ENCODE measurements at regions not wholly inside any gene's neighbourhood (a gene's known extent, or its start where the extent isn't known, plus 50 kb on each side); places are given as distances from the start of the nearest gene placed in this dataset.
"Not testable (repeated sequence)": the region's sequence is repeated elsewhere in the genome, so short reads cannot be mapped to it uniquely, and the experiment has no call there.

DNA sequence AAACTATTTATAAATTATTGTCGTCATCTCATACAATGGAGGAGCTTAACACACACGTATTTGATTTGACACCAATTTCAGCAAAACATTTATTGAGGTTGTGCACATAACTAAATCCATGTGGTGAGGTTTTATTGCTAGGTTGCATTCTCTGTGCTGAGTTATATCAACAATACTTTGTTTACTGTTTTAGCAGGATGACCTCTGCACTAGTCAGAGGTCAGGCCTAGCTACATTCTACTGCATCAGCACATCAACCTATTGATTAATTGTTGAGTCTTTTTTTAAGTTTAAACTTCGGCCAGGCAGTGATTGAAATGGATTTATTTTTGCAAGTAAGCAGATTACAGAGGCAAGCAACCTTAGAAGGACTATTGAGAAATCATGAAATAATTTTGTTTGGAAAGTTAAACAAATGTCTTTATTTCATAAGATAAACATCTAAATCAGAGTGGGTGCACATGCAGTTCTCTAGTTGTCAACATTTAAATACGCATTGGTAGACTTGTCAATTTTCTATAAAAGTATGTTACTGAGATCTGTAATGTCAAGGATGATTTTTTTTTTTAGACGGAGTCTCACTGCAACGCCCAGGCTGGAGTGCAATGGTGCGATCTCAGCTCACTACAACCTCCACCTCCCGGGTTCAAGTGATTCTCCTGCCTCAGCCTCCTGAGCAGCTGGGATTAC is 75.2 kb upstream of the CD28 start:
- DNase-seq, result no peak

DNA sequence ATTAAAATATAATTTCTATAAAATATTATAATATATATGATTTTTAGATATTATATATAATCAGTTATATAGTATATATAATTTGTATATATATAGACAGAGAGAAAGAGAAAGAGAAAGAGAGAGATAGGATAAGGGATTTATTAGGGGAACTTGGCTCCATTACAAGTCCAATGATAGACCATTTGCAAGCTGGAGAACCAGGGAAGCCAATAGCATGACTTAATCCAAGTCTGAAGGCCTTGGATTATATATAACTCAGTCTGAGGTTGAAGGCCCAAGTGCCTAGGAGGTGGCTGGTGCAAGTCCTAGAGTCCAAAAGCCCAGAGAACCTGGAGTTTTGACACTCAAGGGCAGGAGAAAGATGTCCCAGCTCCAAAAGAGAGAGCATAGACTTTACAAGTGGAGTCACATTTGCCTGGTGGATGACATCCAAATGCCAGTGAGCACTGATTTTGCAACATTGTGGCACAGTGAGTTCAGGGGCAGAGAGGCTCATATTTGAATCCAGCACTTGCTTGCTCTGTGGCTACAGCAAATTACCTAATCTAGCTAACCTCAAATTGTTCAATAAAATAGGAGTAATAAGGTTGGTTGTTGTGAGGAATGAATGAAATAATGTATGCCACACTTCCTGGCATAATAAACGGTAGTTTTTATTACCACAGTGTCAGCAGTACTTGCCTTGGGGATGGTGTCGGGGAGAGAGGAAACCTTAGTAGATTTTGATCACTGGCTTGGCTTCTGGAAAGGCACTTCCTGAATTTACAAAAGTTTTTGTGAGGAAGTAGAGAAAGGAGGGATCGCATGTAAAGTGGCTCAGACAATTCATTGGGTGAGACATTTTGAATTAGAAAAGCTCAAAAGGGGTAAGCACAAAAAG is 69.6 kb upstream of the CD28 start:
- DNase-seq, result no peak

DNA sequence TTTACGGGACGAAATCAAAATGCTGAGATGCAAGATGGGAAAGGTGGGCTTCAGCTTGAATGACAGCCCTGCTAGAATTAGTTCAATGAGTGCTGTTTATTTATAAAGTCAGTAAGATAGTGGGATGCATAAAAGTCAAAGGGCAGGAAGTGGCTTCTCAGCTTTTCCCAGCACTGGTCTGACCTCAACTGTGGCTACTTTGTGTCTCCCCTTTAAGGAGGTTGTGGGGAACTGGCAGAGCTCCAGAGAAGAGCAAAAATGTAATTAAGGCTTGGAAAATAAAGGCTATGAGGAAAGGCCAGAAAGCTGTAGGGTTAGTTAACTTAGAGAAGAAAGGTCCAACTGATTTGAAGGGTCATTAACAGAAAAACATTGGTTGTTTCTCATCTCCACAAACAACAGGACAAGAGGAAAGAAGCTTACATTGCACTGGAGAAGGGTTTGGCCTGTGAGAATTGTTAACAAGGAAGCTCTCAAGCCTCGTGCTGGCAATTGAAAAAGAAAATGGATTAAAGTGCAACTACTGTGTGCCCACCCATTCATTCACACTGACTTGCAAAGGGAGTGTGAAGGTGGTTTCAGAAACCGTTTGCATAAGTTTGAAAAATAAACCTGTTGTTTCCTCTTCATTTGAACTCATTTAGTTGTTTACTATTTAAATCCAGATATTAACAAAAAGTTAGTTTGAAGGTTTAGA is 68.8 kb upstream of the CD28 start:
- DNase-seq, result no peak

DNA sequence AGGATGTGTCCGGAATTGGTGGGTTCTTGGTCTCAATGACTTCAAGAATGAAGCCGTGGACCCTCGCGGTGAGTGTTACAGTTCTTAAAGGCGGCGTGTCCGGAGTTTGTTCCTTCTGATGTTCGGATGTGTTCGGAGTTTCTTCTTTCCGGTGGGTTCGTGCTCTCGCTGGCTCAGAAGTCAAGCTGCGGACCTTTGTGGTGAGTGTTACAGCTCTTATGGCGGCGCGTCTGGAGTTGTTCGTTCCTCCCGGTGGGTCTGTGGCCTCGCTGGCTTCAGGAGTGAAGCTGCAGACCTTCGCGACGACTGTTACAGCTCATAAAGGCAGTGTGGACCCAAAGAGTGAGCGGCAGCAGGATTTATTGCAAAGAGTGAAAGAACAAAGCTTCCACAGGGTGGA is 64.6 kb upstream of the CD28 start:
- DNase-seq, result not testable (repeated sequence)

DNA sequence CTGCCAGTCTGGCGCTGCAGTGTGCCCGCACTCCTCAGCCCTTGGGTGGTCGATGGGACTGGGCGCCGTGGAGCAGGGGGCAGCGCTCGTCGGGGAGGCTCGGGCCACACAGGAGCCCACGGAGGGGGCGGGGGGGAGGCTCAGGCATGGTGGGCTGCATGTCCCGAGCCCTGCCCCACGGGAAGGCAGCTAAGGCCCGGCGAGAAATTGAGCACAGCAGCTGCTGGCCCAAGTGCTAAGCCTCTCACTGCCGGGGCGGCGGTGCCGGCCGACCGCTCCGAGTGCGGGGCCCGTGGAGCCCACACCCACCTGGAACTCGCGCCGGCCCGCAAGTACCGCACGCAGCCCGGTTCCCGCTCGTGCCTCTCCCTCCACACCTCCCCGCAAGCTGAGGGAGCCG is 63.6 kb upstream of the CD28 start:
- not testable (repeated sequence) for DNase-seq

DNA sequence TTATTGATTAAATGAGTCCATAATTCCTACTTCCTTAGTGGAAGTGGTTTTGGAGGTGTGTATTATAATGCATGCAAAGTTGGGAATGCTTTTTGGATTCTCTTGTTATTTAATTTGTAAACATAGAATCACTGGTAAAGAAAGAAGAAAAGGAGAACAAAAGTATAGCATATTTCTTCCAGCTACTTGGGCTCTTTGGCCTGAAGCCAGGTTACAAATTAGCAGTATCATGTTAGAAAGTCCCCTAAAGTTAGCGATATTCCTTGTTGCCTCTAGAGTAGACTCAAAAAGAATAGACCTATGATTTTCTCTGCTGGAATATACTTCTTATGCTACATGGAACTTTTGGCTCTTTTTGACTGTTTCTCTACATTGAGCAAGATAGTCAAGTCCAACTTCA is 60.6 kb upstream of the CD28 start:
- DNase-seq, result no peak

DNA sequence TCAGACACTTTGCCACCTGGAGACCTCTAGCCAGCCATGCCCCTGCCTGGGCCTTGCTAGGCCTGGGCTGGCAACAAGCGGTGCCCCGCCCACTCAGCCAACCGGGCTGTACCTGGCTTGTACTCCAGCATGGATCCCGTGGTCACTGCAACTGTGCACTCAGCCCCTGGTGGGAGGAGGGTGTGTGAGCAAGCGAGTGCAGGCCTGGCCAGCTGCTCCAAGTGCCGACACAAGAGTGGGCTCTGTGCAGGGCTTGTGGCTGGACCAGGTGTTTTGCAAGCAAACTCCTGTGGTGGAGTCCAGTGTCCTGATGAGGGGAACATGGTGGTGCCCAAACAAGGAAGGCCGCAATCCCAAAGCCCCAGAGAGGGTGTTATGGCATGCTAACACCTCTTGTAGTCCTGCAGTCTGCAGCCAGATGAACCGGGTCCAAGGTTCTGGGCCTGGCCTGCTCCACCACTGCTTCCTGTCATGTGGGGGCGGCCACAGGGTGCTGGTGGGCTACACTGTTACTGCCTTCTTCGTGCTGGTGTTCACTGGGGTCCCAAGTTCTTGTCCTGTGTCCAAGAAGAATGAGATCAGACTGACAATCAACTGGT is 60.1 kb upstream of the CD28 start:
- DNase-seq, result no peak

DNA sequence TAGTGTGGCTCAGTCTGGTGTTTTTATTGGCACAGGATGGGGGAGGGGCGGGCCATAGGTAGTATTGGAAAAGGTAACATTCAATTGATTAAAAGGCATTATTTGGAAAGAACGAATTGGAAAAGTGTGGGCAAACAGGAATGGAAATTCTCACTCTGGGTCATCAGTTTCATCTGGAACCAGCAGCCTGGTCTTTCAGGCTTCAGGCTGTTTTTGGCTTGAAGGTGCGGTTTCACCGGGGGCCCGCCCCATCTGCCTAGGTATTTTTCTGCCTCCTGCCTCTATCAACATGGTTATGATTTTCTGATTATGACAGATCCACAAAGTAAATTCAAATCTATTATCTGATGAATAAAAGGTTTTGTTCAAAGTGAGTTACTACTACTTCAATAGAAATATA is 59.5 kb upstream of the CD28 start:
- no peak for DNase-seq

DNA sequence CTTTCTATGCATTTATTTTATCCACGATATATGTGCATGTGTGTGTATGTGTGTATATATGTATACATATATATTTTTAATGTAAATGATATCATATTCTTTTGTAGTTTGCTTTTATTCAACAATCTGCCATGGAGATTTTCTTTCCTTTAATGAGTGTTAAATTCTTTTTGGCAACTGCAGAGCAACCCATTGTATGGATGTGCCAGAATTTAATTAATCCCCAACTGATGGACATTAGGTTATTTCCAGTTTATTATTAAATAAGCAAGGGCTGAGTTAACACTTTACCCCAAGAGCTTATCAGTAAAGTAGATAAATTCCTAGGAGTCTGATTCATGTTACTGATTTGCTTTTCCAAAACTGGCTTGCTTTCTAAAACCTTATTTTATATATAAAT is 58.9 kb upstream of the CD28 start:
- no peak for DNase-seq

DNA sequence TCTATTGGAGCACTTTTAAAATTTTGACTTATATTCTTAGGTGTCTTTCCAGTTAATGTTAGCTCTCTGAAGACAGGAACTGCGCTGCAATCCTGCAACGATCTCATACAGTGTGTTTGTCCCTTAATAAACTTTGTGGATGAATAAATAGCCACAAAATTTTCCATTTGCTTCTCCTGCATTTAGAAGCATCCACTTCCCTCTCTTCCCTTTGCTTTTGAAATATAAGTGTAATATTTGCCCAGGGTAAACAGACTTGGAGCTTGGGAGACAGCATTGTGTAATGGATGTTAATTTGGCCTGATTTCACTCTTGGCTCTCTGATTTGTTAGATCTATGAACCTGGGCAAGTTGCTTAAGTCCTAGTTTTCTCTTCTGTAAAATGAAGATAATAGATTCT is 58.2 kb upstream of the CD28 start:
- DNase-seq, result no peak

DNA sequence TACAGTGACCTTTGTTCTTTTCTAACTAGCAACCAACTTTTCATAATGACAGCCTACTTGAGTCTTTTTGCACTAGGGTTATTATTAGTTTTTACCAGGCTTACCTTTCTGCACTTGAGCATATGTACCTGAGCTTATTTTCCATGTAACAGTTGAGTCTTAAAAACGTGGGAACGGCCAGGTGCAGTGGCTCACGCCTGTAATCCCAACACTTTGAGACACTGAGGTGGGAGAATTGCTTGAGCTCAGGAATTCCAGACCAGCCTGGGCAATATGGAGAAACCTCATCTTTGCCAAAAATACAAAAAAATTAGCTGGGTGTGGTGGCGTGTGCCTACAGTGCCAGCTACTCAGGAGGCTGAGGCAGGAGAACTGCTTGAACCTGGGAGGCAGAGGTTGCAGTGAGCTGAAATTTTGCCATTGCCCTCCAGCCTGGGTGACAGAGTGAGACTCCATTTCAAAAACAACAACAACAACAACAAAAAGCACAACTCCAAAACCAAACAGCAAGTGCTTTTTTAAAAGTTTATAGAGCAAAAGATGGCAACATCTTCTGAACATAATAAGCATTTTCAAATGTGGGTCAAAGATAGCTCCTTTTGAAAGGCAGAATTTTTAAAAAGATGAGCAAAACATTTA is 57.1 kb upstream of the CD28 start:
- no peak for DNase-seq

DNA sequence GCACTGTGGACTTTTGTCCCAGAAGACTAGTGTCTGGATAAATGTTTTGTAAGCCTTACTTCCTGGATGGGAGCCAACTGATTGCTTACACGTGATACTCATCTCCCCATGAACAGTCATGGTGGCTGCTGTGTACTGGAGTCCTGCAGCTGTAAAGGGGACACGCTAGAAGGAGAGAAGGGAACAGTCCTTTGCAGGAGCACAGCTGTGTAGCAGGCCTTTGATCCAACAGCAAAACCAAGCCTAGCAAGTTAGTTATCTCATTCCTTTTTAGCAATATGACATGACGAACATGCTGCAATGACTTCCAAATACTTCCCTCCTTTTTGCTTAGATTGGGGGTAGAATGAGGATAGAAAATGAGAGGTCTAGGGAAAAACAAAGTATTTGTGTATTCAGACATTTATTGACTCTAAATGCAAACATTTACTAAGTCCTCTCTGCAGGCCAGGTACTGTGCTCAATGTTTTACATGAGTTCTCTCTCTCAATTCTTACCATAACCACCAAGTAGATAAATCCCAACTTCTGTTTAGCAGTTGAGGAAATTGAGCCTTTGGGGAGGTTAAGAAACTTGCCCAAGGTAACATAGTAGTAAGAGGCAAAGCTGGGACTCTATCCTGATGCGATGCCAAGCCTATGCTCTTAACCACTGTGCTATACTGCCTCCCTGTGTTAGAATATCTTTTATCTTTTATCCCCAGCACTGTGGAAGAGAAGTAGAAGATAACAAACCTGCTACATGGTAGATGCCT is 55.4 kb upstream of the CD28 start:
- peak; percentile 25 for DNase-seq

DNA sequence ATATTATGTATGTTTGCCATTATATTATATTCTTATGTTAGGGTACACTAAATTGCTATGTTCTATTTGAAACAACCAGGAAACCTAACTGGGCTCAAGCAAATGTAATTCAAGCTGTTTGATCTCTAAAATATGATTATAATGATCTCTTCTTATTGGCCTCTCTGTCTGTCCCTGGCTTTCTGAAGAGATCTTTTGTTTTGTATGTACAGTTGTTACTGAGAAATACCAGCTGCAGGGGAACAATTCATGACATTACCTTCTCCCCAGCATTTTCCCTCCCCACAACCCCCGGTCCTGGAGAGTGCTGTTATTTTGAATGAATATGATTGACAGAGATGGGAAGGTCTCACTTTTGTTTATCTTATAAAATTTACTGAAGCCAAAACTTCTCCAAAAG is 54.8 kb upstream of the CD28 start:
- no peak for DNase-seq

DNA sequence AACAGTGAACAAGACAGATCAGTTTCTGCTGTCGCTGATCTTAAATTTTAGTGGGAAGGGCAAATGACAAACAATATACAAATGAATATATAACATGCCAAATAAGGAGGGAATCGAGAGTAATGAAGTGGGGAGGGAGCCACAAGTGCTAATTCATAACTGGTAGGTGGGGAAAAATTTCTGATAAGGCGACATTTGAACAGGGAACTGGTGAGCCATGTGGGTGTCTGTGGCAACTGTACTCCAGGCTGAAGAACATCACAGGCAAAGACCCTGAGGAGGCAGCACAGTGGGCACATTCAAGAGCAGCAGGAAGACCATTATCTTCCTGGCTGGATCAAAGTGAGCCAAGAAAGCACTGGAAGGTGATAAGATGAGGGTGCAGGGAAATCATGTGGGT is 51.6 kb upstream of the CD28 start:
- no peak for DNase-seq

DNA sequence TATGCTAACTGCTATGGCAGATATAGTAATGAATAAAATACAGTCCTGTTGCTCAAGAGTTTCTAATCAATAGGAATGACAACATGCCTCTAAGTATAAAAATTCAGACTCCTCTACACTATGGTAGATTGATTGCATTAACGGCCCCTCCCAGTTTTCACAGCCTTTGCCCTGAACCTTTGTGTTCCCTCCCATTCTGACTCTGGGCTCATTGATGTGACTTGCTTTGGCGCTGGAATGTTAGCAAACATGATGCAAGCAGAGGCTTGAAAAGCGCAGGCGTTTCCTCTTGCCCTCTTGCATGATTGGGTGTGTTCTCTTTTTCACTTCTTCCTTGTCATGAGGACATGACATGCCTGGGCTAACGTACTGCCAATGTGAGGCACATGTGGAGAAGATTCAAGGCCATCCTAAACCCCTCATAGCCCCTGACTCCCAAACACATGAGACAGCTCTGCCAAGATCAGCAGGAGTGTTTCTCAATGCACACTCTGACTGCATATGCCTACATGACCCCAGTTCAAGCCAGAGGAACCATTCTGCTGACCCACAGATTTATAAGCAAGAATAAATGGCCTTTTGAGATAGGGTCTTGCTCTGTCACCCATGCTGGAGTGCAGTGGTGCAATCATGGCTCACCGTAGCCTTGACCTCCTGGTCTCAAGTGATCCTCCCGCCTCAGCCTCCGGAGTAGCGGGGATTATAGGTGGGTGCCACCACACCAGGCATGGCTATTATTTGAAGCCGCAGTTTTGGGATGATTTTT is 49.7 kb upstream of the CD28 start:
- no peak for DNase-seq
